GM19035 (cell line): ENCODE measurements at regions not wholly inside any gene's neighbourhood (a gene's known extent, or its start where the extent isn't known, plus 50 kb on each side); places are given as distances from the start of the nearest gene placed in this dataset.
"Not testable (repeated sequence)": the region's sequence is repeated elsewhere in the genome, so short reads cannot be mapped to it uniquely, and the experiment has no call there.

Experiments
- ATAC-seq: cut with Tn5 transposase; IDR thresholded peaks from one replicate; pipeline ENCODE4 v1.9.1; 2021; ENCODE audit not compliant: unreplicated experiment

GRCh38 chr12:47378222-47378582, 298.4 kb upstream of the AMIGO2 start:
- ATAC-seq = no peak

GRCh38 chr12:47377414-47378221, 297.9 kb upstream of the AMIGO2 start:
- no peak for ATAC-seq

DNA sequence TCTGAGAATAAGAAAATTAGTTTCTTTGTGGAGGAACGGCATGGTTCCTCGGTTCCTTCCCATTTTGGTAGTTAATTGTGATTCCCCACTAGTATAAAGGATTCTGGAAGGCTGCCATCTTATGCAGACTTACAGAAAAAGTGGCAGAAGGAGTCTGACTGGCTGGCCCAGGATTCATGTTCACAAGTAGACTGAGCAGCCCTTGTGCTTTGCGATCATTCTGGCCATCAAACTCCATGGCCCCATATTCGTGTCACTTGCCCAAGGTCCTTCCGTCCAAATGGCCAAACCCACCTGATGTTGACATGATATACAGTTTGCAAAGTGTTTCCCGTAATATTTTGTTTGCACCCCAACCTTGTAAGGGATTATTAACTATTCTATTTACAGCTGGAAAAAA, 297.2 kb upstream of the AMIGO2 start:
- ATAC-seq = no peak

DNA sequence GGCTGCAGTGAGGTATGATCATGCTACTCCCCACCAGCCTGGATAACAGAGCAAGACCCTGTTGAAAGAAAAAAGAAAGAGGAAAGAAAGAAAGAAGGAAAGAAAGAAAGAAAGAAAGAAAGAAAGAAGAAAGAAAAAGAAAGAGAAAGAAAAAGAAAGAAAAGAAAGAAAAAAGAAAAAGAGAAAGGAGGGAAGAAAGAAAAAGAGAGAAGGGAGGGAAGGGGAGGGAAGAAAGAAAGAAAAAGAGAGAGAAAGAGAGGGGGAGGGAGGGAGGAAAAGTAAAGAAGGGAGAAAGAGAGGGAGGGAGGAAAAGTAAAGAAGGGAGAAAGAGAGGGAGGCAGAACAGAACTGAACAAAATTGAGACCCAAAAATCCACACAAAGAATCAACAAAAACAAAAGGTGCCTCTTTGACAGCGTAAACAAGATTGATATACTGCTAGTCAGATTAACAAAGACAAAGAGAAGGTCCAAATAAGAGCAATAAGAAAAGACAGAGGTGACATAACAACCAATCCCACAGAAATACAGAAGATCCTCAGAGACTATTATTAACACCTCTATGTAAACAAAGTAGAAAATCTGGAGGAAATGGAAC, 293.9 kb upstream of the AMIGO2 start:
- no peak for ATAC-seq

DNA sequence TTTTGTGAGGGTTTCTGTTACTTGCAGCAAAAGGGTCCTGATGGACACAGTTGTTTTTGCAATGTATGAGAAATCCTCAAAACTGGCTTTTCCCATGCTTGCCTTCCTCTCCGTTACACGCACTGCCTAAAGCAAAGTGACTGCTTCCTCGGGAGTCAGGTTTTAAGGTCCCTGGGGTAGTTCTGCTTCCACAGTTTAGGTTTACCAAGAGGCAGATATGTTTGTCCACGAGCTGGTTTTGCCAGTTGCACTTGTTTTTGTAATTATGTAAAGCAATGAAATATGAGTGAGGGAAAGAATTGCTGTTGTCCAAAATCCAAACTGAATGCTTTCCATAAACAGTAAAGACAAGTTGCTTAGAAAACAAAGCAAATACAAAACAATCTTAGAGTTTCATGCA, 290.7 kb upstream of the AMIGO2 start:
- no peak for ATAC-seq

DNA sequence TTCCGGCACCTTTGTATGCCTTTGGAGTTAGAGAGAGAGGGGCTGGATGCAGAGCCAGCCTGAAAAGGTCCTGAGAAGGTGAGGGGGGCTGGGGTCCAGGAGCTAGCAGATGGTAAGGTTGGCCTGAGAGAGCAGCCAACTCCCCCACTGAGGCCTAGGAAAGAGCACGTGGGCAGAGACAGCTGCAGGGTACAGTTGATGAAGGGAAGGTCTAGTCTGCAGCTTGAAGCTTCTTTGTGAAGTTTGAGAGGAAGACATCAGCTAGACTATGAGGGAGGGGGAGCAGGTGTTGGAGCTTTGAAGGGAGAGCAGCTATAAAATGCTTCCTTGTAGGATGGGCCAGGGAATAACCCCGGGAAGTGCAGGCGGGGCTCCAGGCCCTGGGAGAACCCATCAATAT, 289.3 kb upstream of the AMIGO2 start:
- ATAC-seq = no peak

DNA sequence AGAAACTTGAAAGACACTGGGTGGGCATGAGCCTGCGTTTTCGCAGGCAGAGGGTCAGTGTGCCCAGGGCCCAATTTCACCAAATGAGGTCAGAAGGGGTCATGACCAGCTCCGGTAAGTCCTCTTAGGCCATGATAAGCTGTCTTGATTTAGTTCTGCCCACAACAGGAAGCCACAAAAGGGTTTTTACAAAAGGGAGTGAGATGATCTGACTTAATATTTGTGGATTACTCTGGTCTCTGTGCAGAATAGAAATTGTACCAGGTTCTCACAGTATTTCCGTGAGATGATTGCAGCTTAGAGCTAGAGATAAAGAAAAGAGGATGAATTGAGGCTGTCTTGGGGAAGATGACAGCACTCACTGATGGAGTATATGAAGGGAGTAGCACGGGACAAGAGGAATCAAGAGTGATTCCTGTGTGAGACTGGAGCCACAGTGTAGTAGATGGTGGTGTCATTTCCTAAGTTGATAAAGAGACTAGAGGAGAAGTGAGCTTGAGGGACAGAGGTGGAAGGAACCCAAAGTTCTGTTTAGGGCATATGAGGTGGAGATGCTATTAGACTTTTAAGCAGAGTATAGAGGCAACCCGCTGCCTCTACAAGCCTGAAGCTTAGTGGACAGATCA, 288.3 kb upstream of the AMIGO2 start:
- ATAC-seq = no peak

GRCh38 chr12:47366579-47366978, 286.8 kb upstream of the AMIGO2 start:
- no peak for ATAC-seq

DNA sequence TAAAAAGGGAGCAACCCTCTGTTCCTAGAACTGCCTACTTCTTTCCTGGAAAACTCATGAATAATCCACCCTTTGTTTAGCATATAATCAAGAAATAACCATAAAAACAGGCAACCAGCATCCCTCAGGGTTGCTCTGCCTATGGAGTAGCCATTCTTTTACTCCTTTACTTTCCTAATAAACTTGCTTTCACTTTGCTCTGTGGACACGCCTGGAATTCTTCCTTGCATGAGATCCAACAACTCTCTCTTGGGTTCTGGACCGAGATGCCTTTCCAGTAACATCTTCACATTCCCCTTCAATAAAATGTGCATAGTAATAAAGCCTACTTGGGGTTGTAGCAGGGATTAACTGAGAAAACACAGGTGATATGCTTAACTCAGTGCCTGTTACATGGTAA, 286.4 kb upstream of the AMIGO2 start:
- no peak for ATAC-seq

GRCh38 chr12:47365443-47366076, 285.8 kb upstream of the AMIGO2 start:
- ATAC-seq = not testable (repeated sequence)

DNA sequence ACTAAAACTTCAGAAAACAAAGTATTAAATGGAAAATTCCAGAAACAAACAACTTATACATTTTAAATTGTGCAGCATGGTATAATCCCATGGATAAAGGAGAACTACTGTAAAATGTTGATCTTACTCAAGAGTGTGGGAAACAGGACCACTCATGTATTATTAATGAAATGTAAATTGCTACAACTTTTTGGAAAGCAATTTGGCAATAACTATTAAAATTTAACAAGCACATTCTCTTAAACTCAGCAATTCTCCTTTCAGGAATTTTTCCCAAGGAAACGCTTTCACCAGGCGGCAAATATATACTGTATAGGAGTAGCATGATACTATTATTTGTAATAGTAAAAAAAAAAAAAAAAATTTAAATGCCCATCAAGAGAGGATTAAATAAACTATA, 284.5 kb upstream of the AMIGO2 start:
- no peak for ATAC-seq

DNA sequence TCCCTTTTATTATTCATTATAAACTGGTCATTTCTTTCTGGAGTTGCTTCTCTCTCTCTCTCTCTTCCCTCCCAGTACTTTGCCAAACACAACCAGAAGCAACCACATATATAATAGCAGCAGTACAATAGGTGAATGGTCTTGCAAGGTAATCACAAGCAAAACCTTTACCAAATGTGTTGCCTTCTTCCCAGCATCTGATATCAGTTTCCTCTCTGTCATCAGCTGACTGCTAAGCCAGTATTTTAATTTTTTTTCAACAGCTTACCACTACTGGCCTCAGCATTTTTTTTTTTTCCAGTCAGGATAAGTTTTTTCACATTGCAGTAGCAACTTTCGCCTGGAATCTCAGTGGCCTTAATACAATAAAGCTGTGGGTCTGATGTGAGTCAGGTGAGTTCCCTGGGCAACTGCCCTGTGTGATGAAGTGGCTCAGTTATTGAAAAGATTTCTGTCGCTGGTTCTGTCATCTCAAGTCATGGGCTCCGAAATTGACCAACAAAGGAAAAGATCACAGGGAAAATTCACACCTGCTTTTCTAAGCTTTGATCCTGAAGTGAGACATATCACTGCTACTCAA, 282.5 kb upstream of the AMIGO2 start:
- ATAC-seq = no peak

DNA sequence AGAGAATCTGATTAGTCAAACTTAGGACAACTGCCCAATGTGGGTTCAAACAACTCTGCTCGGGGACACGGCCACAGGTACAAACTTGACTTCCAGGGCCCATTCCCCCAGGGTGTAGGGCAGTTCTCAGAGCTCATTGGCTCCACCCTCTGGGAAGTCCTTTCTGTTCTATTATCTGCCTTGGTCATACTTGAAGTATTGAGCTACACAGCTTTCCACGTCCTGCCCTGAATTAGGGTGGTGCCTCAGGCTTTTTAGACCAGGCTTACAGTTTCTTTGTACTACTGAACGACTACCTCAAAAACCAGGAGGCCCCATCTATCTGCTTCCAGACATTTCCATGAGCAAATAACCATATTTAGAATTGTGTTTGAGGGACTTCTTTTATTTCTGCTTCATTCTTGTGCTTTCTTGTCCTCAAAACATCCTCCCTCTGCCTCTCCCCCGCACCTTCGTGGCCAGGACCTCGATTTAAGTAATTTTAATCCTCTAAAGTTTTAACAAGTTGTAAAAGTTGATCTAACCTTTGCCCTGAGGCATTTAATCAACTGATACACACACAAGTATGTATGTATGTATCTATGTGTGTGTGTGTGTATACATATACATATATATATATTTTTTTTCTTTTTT, 281.7 kb upstream of the AMIGO2 start:
- peak; percentile 88 for ATAC-seq

DNA sequence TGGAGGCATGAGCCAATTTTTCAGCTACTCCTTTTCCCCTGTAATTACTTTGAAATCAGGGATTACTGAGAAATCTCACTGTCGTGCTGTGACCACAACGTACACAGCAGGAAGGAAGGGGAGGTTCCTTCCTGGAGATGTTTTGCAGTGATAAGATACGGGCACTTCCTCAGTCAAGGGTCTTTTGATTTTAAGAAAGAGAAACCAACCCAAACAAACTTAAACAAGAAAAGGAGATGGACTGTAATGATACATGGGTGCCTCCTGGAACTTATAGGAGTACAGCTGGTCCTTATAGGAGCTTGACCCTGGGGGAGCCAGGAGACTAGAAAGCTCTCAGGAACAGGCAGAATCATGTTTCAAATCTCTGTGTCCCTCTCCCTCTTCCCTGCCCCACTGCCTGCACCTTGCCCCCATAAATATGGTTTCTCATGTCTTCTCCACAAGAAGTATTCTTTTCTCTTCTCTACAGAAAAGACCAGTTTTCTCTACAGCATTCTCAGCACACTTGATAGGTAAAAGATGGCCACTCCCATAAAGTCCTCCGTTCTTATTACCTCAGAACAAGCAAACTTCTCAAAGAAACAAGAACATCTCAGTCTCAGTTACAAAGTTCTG, 281.1 kb upstream of the AMIGO2 start:
- peak; percentile 27 for ATAC-seq

- ATAC-seq = no peak
These were observed 280.3 kb upstream of the AMIGO2 start for GRCh38 chr12:47360093-47360480.

- ATAC-seq = no peak
These were observed 279.7 kb upstream of the AMIGO2 start for GRCh38 chr12:47359310-47360092.

DNA sequence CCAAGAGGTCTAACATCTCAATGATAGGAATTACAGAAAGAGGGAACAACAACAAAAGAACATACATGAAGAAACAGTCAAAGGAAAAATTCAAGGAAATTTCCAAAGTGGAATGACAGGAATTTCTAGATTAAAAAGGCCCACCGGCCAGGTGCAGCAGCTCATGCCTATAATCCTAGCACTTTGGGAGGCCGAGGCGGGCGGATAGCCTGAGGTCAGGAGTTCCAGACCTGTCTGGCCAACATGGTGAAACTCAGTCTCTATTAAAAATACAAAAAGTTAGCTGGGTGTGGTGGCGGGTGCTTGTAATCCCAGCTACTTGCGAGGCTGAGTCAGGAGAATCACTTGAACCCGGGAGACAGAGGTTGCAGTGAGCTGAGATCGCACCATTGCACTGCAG, 277.2 kb upstream of the AMIGO2 start:
- not testable (repeated sequence) for ATAC-seq

- ATAC-seq = peak; percentile 84
These were observed 276.5 kb upstream of the AMIGO2 start for GRCh38 chr12:47356129-47356700.

DNA sequence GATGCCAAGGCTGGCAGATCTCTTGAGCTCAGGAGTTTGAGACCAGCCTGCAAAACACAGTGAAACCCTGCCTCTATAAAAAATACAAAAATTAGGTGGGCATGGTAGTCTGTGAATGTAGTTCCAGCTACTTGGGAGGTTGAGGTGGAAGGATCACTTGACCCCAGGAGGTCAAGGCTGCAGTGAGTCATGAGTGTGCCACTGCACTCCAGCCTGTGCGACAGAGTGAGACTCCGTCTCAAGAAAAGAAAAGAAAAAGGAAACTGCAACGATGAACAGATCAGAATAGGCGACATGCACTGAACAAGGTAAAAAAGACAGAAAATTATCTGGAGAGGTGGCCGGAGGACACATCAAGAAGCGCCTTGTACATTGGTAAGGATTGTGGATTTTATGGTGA, 273.7 kb upstream of the AMIGO2 start:
- no peak for ATAC-seq

GRCh38 chr12:47352067-47352466, 272.3 kb upstream of the AMIGO2 start:
- ATAC-seq = no peak
